Ishikawa (cell line): ENCODE measurements at regions not wholly inside any gene's neighbourhood (a gene's known extent, or its start where the extent isn't known, plus 50 kb on each side); places are given as distances from the start of the nearest gene placed in this dataset.

Experiments
- TEAD4 ChIP-seq: IDR thresholded peaks from 2 replicates; pipeline ENCODE4 v1.6.1; 2012
- TF ChIP-seq, protein P1 (sequence below): IDR thresholded peaks from 2 replicates; pipeline ENCODE4 v1.6.1; 2012

DNA sequence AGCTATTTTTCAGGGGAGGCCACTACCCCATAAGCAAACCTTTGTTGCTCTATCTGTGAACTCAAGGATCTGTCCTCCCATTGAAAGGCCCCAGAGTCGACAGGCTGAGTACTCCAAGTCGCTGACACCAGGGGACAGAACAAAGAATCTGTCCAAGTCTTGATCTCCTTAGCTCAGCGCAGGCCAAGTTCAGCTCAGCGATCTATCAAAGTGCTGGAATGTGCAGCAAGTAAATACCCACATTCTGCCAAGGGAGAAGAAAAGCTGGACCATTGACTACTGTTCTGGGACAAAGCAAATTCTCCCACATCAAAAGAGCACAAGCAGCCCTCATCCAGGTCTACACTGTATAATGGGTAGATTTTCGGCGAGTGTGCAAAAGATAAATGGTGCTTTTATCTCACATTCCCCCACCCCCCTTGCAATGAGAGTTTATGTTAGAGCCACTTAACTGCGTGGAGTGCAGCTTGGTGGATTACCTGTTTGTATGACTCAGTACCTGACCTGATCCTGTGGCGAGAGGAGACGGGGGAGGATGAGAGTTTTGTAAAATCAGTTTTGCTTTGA is 391.7 kb upstream of the SGCG start:
- TF ChIP-seq, protein P1, sequence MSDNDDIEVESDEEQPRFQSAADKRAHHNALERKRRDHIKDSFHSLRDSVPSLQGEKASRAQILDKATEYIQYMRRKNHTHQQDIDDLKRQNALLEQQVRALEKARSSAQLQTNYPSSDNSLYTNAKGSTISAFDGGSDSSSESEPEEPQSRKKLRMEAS = no peak
- no peak for TF ChIP-seq TEAD4
